ENCODE measurements at regions not wholly inside any gene's neighbourhood (a gene's known extent, or its start where the extent isn't known, plus 50 kb on each side); places are given as distances from the start of the nearest gene placed in this dataset.
"Not testable (repeated sequence)": the region's sequence is repeated elsewhere in the genome, so short reads cannot be mapped to it uniquely, and the experiment has no call there.

- DNase-seq (ENCODE audit: low read depth) = not testable (repeated sequence)
Measured at GRCh38 chr15:77861997-77862635, 215.4 kb downstream of the TBC1D2B start.

GRCh38 chr15:77860071-77860691, 217.3 kb downstream of the TBC1D2B start:
- DNase-seq (ENCODE audit: low read depth) = no peak

GRCh38 chr15:77859491-77860060, 217.9 kb downstream of the TBC1D2B start:
- DNase-seq (ENCODE audit: low read depth) = no peak

- no peak for DNase-seq (ENCODE audit: low read depth)
Measured at GRCh38 chr15:77858792-77859490, 218.6 kb downstream of the TBC1D2B start.

GRCh38 chr15:77857419-77857818, 220.1 kb downstream of the TBC1D2B start:
- no peak for DNase-seq (ENCODE audit: low read depth)

GRCh38 chr15:77856705-77857346, 220.7 kb downstream of the TBC1D2B start:
- no peak for DNase-seq (ENCODE audit: low read depth)

- no peak for DNase-seq (ENCODE audit: low read depth)
Measured at GRCh38 chr15:77855871-77856270, 221.6 kb downstream of the TBC1D2B start.

GRCh38 chr15:77854980-77855379, 222.3 kb upstream of the LINGO1 start:
- no peak for DNase-seq (ENCODE audit: low read depth)

GRCh38 chr15:77853910-77854309, 221.2 kb upstream of the LINGO1 start:
- DNase-seq (ENCODE audit: low read depth) = no peak

- DNase-seq (ENCODE audit: low read depth) = no peak
Measured at GRCh38 chr15:77853008-77853328, 220.3 kb upstream of the LINGO1 start.

GRCh38 chr15:77852241-77853007, 219.7 kb upstream of the LINGO1 start:
- no peak for DNase-seq (ENCODE audit: low read depth)

- no peak for DNase-seq (ENCODE audit: low read depth)
Measured at GRCh38 chr15:77851691-77852090, 219.0 kb upstream of the LINGO1 start.

- DNase-seq (ENCODE audit: low read depth) = no peak
Measured at GRCh38 chr15:77851086-77851485, 218.4 kb upstream of the LINGO1 start.

- DNase-seq (ENCODE audit: low read depth) = no peak
Measured at GRCh38 chr15:77846986-77847385, 214.3 kb upstream of the LINGO1 start.

- DNase-seq (ENCODE audit: low read depth) = no peak
Measured at GRCh38 chr15:77846360-77846759, 213.6 kb upstream of the LINGO1 start.

- DNase-seq (ENCODE audit: low read depth) = no peak
Measured at GRCh38 chr15:77844798-77845446, 212.2 kb upstream of the LINGO1 start.

- no peak for DNase-seq (ENCODE audit: low read depth)
Measured at GRCh38 chr15:77843546-77843945, 210.8 kb upstream of the LINGO1 start.

GRCh38 chr15:77840991-77841775, 208.5 kb upstream of the LINGO1 start:
- no peak for DNase-seq (ENCODE audit: low read depth)

- no peak for DNase-seq (ENCODE audit: low read depth)
Measured at GRCh38 chr15:77839970-77840905, 207.5 kb upstream of the LINGO1 start.

All from stimulated activated CD8-positive, alpha-beta memory T cell treated with anti-CD3 and anti-CD28 coated beads, Interleukin-12 subunit alpha, Interleukin-12 subunit beta, amount 100 ng/mL, for 1 hour (primary cell).